Lower leg skin (tissue), 3 donors: ENCODE measurements at regions not wholly inside any gene's neighbourhood (a gene's known extent, or its start where the extent isn't known, plus 50 kb on each side); places are given as distances from the start of the nearest gene placed in this dataset.

Source experiments
- POLR2A ChIP-seq, 2 donors: fragments of 450-650 bp; IDR thresholded peaks; one replicate each; pipeline ENCODE4 v1.6.1; 2016 to 2017; ENCODE audit warnings: antibody characterized with exemption in 2 of 2, mild to moderate bottlenecking in 1 of 2, moderate library complexity in 1 of 2
- TF ChIP-seq, protein P1 (sequence below), 3 donors: fragments of 450-650 bp; IDR thresholded peaks; one replicate each; pipeline ENCODE4 v1.5.1; 2016; ENCODE audit warnings: antibody characterized with exemption in 3 of 3, mild to moderate bottlenecking in 3 of 3, moderate library complexity in 2 of 3

DNA sequence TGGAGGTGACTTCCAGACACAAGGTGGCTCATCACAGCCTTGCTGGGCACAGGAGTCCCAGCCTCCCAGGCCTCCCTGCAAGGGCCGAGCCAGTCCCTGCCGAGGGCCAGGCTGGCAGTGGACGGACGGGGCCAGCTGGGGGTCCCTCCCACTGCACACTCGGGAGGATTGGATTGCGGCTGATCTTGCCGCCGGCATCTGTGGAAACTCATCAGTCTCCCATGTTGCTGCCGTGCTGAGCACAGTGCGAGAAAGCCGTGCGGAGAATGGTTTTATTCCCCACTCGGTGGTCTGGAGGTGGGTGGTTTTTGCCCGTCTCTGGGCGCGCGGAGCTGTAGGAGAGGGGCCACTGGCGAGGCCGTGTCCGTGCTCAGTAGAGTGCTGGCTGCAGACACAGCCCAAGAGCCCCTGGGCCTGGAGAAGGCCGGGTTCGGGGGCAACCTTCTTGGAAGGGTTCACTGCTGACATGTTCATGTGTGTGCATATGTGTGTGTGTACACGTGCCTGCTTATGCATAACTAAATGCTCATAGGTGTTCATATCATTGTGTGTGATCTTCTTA is 1246.4 kb downstream of the BRD1 start:
- TF ChIP-seq, protein P1, sequence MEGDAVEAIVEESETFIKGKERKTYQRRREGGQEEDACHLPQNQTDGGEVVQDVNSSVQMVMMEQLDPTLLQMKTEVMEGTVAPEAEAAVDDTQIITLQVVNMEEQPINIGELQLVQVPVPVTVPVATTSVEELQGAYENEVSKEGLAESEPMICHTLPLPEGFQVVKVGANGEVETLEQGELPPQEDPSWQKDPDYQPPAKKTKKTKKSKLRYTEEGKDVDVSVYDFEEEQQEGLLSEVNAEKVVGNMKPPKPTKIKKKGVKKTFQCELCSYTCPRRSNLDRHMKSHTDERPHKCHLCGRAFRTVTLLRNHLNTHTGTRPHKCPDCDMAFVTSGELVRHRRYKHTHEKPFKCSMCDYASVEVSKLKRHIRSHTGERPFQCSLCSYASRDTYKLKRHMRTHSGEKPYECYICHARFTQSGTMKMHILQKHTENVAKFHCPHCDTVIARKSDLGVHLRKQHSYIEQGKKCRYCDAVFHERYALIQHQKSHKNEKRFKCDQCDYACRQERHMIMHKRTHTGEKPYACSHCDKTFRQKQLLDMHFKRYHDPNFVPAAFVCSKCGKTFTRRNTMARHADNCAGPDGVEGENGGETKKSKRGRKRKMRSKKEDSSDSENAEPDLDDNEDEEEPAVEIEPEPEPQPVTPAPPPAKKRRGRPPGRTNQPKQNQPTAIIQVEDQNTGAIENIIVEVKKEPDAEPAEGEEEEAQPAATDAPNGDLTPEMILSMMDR (IDR thresholded peaks at IDR 0.05): no peak
- TF ChIP-seq POLR2A (IDR thresholded peaks at IDR 0.05): no peak
